Esophagus muscularis mucosa (tissue), 3 donors: ENCODE measurements at regions not wholly inside any gene's neighbourhood (a gene's known extent, or its start where the extent isn't known, plus 50 kb on each side); places are given as distances from the start of the nearest gene placed in this dataset.

ENCODE experiments used
- CTCF ChIP-seq, 3 experiments: fragments of 200-600 bp in 2 of 3; fragments of 450-650 bp in 1 of 3; sonication (generic) in 2 of 3; IDR thresholded peaks; one replicate each; pipeline ENCODE4 v1.5.1; 2017 to 2019; ENCODE audit warnings: antibody characterized with exemption in 3 of 3, mild to moderate bottlenecking in 2 of 3, moderate library complexity in 1 of 3
- POLR2AphosphoS5 ChIP-seq, 2 donors: sonication (generic); formaldehyde crosslinking; IDR thresholded peaks; one replicate each; pipeline ENCODE4 v1.6.1; 2017; ENCODE audit warnings: antibody characterized with exemption in 2 of 2

GRCh38 chr3:146732325-146732724, 127.2 kb upstream of the PLSCR5 start:
- TF ChIP-seq POLR2AphosphoS5 (IDR thresholded peaks at IDR 0.05) (no peak), CTCF (IDR thresholded peaks at IDR 0.05) (no peak)
